ENCODE measurements at regions not wholly inside any gene's neighbourhood (a gene's known extent, or its start where the extent isn't known, plus 50 kb on each side); places are given as distances from the start of the nearest gene placed in this dataset.

- H3K4me1 ChIP-seq = no peaks in the 10 kb centered on the region
- intact Hi-C loops (cut with DNase I) = no loop called here
- no peak for ATAC-seq
- TF ChIP-seq CTCF (IDR thresholded peaks at IDR 0.05) (no peak), POLR2A (IDR thresholded peaks at IDR 0.05) (no peak)
- H3K27ac ChIP-seq = no peak overlapping the region
- H3K9me3 ChIP-seq = no peaks in the 10 kb centered on the region
- DNase-seq = no peak
- WGBS (ENCODE audit: insufficient coverage, low coverage, low lambda C conversion rate, missing lambda C conversion rate) = 24% methylated on average over 1 of the region's 1 CpG
- no peak overlapping the region for H3K4me3 ChIP-seq
- no peaks in the 10 kb centered on the region for H3K36me3 ChIP-seq
- no peaks in the 10 kb centered on the region for H3K27me3 ChIP-seq
Observed at GRCh38 chr7:83791737-83792136, 142.8 kb upstream of the SEMA3E start.

GRCh38 chr7:83786858-83787257 is 137.9 kb upstream of the SEMA3E start:
- intact Hi-C loops (cut with DNase I) = no loop called here
- H3K36me3 ChIP-seq = no peaks in the 10 kb centered on the region
- no peaks in the 10 kb centered on the region for H3K4me1 ChIP-seq
- no peaks in the 10 kb centered on the region for H3K27me3 ChIP-seq
- no peaks in the 10 kb centered on the region for H3K9me3 ChIP-seq
- TF ChIP-seq POLR2A (IDR thresholded peaks at IDR 0.05) (no peak), CTCF (IDR thresholded peaks at IDR 0.05) (no peak)
- 48% methylated on average over 2 of the region's 2 CpGs for WGBS (ENCODE audit: insufficient coverage, low coverage, low lambda C conversion rate, missing lambda C conversion rate)
- no peak for ATAC-seq
- DNase-seq = no peak
- no peak overlapping the region for H3K27ac ChIP-seq
- no peak overlapping the region for H3K4me3 ChIP-seq

- Histone ChIP-seq H3K9me3 (no peaks in the 10 kb centered on the region), H3K36me3 (no peaks in the 10 kb centered on the region), H3K4me3 (no peak overlapping the region), H3K4me1 (no peaks in the 10 kb centered on the region), H3K27me3 (no peaks in the 10 kb centered on the region), H3K27ac (no peak overlapping the region)
- intact Hi-C loops (cut with DNase I) = no loop called here
- no peak for ATAC-seq
- no peak for TF ChIP-seq POLR2A (IDR thresholded peaks at IDR 0.05)
- no peak for TF ChIP-seq CTCF (IDR thresholded peaks at IDR 0.05)
- DNase-seq = no peak
- 66% methylated on average over 2 of the region's 2 CpGs for WGBS (ENCODE audit: insufficient coverage, low coverage, low lambda C conversion rate, missing lambda C conversion rate)
Observed at GRCh38 chr7:83782628-83783027, 133.7 kb upstream of the SEMA3E start.

GRCh38 chr7:83778073-83778443 is 129.1 kb upstream of the SEMA3E start:
- no peaks in the 10 kb centered on the region for H3K4me1 ChIP-seq
- intact Hi-C loops (cut with DNase I) = no loop called here
- no peak for DNase-seq
- WGBS (ENCODE audit: insufficient coverage, low coverage, low lambda C conversion rate, missing lambda C conversion rate) = 5% methylated on average over 1 of the region's 1 CpG
- H3K27me3 ChIP-seq = no peaks in the 10 kb centered on the region
- no peak for ATAC-seq
- H3K36me3 ChIP-seq = no peaks in the 10 kb centered on the region
- H3K9me3 ChIP-seq = no peaks in the 10 kb centered on the region
- TF ChIP-seq CTCF (IDR thresholded peaks at IDR 0.05) (no peak), POLR2A (IDR thresholded peaks at IDR 0.05) (no peak)
- no peak overlapping the region for H3K27ac ChIP-seq
- no peak overlapping the region for H3K4me3 ChIP-seq

- no peaks in the 10 kb centered on the region for H3K36me3 ChIP-seq
- no peaks in the 10 kb centered on the region for H3K27me3 ChIP-seq
- WGBS (ENCODE audit: insufficient coverage, low coverage, low lambda C conversion rate, missing lambda C conversion rate) = 60% methylated on average over 5 of the region's 5 CpGs
- TF ChIP-seq CTCF (IDR thresholded peaks at IDR 0.05) = no peak
- no peak for TF ChIP-seq POLR2A (IDR thresholded peaks at IDR 0.05)
- no peaks in the 10 kb centered on the region for H3K9me3 ChIP-seq
- no peak for ATAC-seq
- no peaks in the 10 kb centered on the region for H3K4me1 ChIP-seq
- intact Hi-C loops (cut with DNase I) = no loop called here
- H3K27ac ChIP-seq = no peak overlapping the region
- DNase-seq = no peak
- no peak overlapping the region for H3K4me3 ChIP-seq
Observed at GRCh38 chr7:83777406-83778072, 128.6 kb upstream of the SEMA3E start.

Measured in right lobe of liver (tissue), 6 donors.